Stomach (tissue), 8 donors: ENCODE measurements at regions not wholly inside any gene's neighbourhood (a gene's known extent, or its start where the extent isn't known, plus 50 kb on each side); places are given as distances from the start of the nearest gene placed in this dataset.

Experiments used
- DNase-seq, 2 donors: peaks; one replicate each; pipeline versions ENCODE4 v3.0.0 to v3.0.0-alpha.2; 2013 to 2019
- H3K27ac ChIP-seq, 5 donors: fragments of 200-600 bp in 4 of 5; sonication (generic) in 4 of 5; one replicate each; pipeline ENCODE4 v1.5.1; 2013 to 2019; ENCODE audit warnings: mild to moderate bottlenecking in 1 of 5, moderate library complexity in 1 of 5
- H3K27me3 ChIP-seq, 3 donors: fragments of 200-600 bp; sonication (generic); one replicate each; pipeline ENCODE4 v1.5.1; 2017 to 2019; ENCODE audit warnings: mixed run types in 1 of 3
- H3K36me3 ChIP-seq, 4 donors: fragments of 200-600 bp; sonication (generic); 1 replicate in 3 of 4; 2 replicates in 1 of 4; pipeline ENCODE4 v1.5.1; 2016 to 2019
- H3K4me1 ChIP-seq, 4 donors: fragments of 200-600 bp; sonication (generic); one replicate each; pipeline ENCODE4 v1.5.1; 2016 to 2019
- H3K4me3 ChIP-seq, 4 donors: fragments of 200-600 bp; sonication (generic) in 3 of 4; one replicate each; pipeline ENCODE4 v1.5.1; 2016 to 2019; ENCODE audit warnings: mild to moderate bottlenecking in 1 of 4
- H3K9me3 ChIP-seq, 4 donors: fragments of 200-600 bp; sonication (generic); one replicate each; pipeline ENCODE4 v1.5.1; 2016 to 2019
- EP300 ChIP-seq: sonication (generic); formaldehyde crosslinking; IDR thresholded peaks from one replicate; pipeline ENCODE4 v1.6.1; 2017; ENCODE audit warnings: antibody characterized with exemption
- POLR2A ChIP-seq, 4 donors: fragments of 450-650 bp; IDR thresholded peaks; one replicate each; pipeline ENCODE4 v1.6.1; 2016; ENCODE audit warnings: antibody characterized with exemption in 4 of 4, control low read depth in 2 of 4, mild to moderate bottlenecking in 1 of 4, moderate library complexity in 1 of 4
- POLR2AphosphoS5 ChIP-seq, 3 donors: sonication (generic); formaldehyde crosslinking; IDR thresholded peaks; one replicate each; pipeline ENCODE4 v1.6.1; 2016; ENCODE audit warnings: antibody characterized with exemption in 3 of 3
- WGBS, 5 donors: extraction: QIAGEN DNeasy Blood & Tissue Kit in 3 of 5; methylation state at CpG; one replicate each; pipeline versions ENCODE4 v1.1.5 to v1.1.7; 2013 to 2018; 5-methylcytosine and 5-hydroxymethylcytosine counted together
- intact Hi-C: fragments of 100-400 bp; cut with DNase I; formaldehyde crosslinking; loops from one replicate; pipeline ENCODE4 v1.15.1; 2023; ENCODE audit warnings: low total_unique reads
- TF ChIP-seq, protein P1 (sequence below), 7 experiments: fragments of 450-650 bp in 4 of 7; fragments of 200-600 bp in 3 of 7; sonication (generic) in 3 of 7; IDR thresholded peaks; one replicate each; pipeline ENCODE4 v1.5.1; 2016 to 2019; ENCODE audit warnings: antibody characterized with exemption in 7 of 7, control low read depth in 2 of 7, mild to moderate bottlenecking in 1 of 7
- donor health status: healthy with polysubstance abuse.
- donor health status: Bipolar disorder and iron deficiency.
- donor health status: healthy.

DNA sequence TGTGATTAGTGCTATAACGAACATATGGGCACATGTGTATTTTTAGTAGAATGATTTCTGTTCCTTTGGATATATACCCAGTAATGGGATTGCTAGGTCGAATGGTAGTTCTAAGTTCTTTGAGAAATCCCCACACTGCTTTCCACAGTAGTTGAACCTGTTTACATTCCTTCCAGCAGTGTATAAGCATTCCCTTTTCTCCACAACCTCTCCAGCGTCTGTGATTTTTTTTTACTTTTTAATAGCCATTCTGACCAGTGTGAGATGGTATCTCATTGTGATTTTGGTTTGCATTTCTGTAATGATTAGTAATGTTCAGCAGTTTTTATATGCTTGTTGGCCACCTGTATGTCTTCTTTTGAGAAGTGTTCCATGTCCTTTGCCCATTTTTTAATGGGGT, 81.8 kb upstream of the SLC44A3 start:
- Histone ChIP-seq H3K27me3 (no peaks in the 10 kb centered on the region), H3K9me3 (no peaks in the 10 kb centered on the region), H3K27ac (no peak overlapping the region), H3K36me3 (no peaks in the 10 kb centered on the region), H3K4me3 (no peak overlapping the region), H3K4me1 (peaks cover 8 to 31% (median 14%) of the 10 kb centered on the region in 4 donors)
- TF ChIP-seq POLR2A (IDR thresholded peaks at IDR 0.05) (no peak), EP300 (no peak), POLR2AphosphoS5 (IDR thresholded peaks at IDR 0.05) (no peak)
- TF ChIP-seq, protein P1, sequence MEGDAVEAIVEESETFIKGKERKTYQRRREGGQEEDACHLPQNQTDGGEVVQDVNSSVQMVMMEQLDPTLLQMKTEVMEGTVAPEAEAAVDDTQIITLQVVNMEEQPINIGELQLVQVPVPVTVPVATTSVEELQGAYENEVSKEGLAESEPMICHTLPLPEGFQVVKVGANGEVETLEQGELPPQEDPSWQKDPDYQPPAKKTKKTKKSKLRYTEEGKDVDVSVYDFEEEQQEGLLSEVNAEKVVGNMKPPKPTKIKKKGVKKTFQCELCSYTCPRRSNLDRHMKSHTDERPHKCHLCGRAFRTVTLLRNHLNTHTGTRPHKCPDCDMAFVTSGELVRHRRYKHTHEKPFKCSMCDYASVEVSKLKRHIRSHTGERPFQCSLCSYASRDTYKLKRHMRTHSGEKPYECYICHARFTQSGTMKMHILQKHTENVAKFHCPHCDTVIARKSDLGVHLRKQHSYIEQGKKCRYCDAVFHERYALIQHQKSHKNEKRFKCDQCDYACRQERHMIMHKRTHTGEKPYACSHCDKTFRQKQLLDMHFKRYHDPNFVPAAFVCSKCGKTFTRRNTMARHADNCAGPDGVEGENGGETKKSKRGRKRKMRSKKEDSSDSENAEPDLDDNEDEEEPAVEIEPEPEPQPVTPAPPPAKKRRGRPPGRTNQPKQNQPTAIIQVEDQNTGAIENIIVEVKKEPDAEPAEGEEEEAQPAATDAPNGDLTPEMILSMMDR (IDR thresholded peaks at IDR 0.05): no peak
- WGBS, 5 donors: 77 to 82% (median 81%) methylated on average over 3 of the region's 3 CpGs
- intact Hi-C loops: no loop called here
- DNase-seq: no peak

DNA sequence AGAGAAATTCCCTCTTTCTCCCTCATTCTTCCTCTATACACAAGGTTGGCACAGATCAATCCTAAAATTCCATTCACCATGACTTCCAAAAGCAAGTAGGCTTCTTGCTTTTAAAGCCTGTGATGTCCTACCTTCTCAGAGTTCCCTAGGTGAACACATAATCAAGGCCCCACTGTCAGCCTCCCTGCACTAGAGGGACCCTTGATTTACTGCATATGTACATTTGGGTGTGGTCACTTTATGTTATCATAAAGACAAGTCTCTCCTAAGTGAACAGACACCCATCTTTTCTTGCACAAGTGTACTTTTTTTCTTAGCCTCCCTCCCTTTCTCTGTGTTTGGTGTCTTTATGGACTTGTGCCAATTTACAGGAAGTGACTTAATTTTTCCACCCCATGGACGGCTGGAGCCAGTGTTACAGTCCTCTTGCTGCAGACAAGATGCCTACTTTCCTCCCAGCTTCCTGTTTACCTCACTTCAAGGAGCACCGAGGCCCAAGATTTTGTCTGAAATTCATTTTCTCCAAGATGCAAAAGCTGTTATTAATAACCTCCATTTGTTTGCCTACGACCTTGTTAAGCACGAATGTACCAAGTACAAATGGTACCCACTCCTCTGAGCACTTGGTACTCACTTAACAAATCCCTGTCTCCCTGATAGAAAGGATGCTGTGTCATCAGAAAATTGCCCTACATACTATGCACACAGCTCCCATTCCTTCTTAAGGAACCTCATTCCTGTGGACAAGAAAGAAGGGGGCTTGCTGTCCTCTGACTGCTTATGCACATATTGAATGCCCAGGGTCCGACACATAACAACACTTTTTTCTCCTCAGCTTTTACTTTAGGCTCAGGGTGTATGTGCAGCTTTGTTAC, 82.8 kb upstream of the SLC44A3 start:
- peaks cover 8 to 31% (median 14%) of the 10 kb centered on the region in 4 donors for H3K4me1 ChIP-seq
- no peaks in the 10 kb centered on the region for H3K9me3 ChIP-seq
- H3K27me3 ChIP-seq: no peaks in the 10 kb centered on the region
- TF ChIP-seq EP300: no peak
- no peak for TF ChIP-seq POLR2A (IDR thresholded peaks at IDR 0.05)
- TF ChIP-seq, protein P1 (IDR thresholded peaks at IDR 0.05): no peak
- no peak for TF ChIP-seq POLR2AphosphoS5 (IDR thresholded peaks at IDR 0.05)
- WGBS, 5 donors: 55 to 58% (median 57%) methylated on average over 5 of the region's 5 CpGs
- H3K27ac ChIP-seq: no peak overlapping the region
- DNase-seq: peak in 1 of 2 donors; percentile 34
- no peak overlapping the region for H3K4me3 ChIP-seq
- H3K36me3 ChIP-seq: no peaks in the 10 kb centered on the region
- intact Hi-C loops: no loop called here

DNA sequence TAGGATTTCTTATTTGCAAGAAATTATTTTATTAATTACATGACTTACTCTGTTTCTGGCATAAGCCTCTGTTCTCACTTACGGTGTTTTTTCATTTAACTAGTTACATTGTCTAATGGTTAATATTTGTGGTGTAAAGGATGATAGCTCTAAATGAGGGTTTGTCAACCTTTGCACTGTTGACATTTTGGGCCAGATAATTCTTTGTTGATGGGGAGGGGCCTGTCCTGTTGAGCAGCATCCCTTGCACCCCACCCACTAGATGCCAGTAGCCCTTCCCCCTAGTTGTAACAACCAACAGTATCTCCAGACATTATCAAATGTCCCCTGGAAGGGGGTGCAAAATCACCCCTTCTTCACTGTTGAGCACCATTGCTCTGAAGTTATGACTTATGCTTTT, 83.6 kb upstream of the SLC44A3 start:
- WGBS, 5 donors: 84 to 98% (median 91%) methylated on average over 1 of the region's 1 CpG

DNA sequence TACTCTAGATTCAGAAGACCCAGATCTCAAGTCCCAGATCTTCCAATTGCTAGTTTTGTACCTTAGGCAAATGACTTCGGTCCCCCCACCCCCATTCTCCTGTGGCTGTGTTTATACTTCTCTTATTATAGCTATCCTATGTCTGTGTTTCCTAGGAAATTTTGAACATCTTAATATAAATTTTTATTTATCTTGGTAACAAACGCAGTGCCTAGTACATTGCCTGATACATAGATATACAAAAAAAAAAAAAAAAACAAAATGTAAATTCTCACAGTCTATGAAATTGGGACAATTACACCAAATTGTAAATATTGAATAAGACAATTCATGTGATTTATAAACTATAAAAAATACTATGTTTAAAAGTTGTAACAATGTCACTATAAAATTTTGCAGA, 84.1 kb upstream of the SLC44A3 start:
- peaks cover 8 to 23% (median 14%) of the 10 kb centered on the region in 4 donors for H3K4me1 ChIP-seq
- DNase-seq: no peak
- TF ChIP-seq, protein P1 (IDR thresholded peaks at IDR 0.05): no peak
- no peak for TF ChIP-seq POLR2A (IDR thresholded peaks at IDR 0.05)
- TF ChIP-seq EP300: no peak
- no peaks in the 10 kb centered on the region for H3K27me3 ChIP-seq
- intact Hi-C loops: no loop called here
- no peaks in the 10 kb centered on the region for H3K9me3 ChIP-seq
- peak overlapping the region in 3 of 5 donors; percentile 54 to 70 (median 59) for H3K27ac ChIP-seq
- no peaks in the 10 kb centered on the region for H3K36me3 ChIP-seq
- H3K4me3 ChIP-seq: no peak overlapping the region
- 87 to 95% (median 91%) methylated on average over 2 of the region's 2 CpGs for WGBS, 5 donors

More for the DNA sequence above, 83.6 kb upstream of the SLC44A3 start:
- Histone ChIP-seq H3K9me3 (no peaks in the 10 kb centered on the region), H3K27me3 (no peaks in the 10 kb centered on the region), H3K4me1 (peaks cover 8 to 23% (median 14%) of the 10 kb centered on the region in 4 donors), H3K4me3 (no peak overlapping the region), H3K36me3 (no peaks in the 10 kb centered on the region), H3K27ac (no peak overlapping the region)
- DNase-seq: no peak
- intact Hi-C loops: no loop called here
- TF ChIP-seq POLR2A (IDR thresholded peaks at IDR 0.05): no peak
- TF ChIP-seq EP300: no peak
- TF ChIP-seq, protein P1 (IDR thresholded peaks at IDR 0.05): no peak
- no peak for TF ChIP-seq POLR2AphosphoS5 (IDR thresholded peaks at IDR 0.05)
